GM21723 (cell line): ENCODE measurements at regions not wholly inside any gene's neighbourhood (a gene's known extent, or its start where the extent isn't known, plus 50 kb on each side); places are given as distances from the start of the nearest gene placed in this dataset.
"Not testable (repeated sequence)": the region's sequence is repeated elsewhere in the genome, so short reads cannot be mapped to it uniquely, and the experiment has no call there.

Experiments
- ATAC-seq: cut with Tn5 transposase; IDR thresholded peaks from one replicate; pipeline ENCODE4 v1.9.1; 2021; ENCODE audit warnings: mild to moderate bottlenecking, moderate library complexity; ENCODE audit not compliant: unreplicated experiment

DNA sequence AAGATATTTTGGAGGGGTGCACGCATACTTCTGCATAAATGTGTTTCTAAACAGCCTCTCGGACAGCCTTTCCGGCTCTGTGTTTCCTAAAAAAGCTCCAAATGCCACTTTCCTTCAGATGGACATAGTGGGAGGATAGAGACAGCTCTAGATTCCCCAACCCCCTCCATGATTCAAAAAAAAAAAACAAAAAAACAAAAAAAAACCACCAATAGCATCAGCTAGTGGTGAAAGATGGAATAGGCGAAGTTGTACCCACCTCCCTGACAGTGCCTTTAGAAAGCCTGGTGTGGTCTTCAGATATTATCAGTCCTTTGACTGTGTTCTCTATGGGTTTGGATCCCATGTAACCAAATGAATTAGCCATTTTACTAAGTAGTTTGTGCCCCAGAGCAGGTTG lies 94.1 kb downstream of the PHETA1 start:
- no peak for ATAC-seq

DNA sequence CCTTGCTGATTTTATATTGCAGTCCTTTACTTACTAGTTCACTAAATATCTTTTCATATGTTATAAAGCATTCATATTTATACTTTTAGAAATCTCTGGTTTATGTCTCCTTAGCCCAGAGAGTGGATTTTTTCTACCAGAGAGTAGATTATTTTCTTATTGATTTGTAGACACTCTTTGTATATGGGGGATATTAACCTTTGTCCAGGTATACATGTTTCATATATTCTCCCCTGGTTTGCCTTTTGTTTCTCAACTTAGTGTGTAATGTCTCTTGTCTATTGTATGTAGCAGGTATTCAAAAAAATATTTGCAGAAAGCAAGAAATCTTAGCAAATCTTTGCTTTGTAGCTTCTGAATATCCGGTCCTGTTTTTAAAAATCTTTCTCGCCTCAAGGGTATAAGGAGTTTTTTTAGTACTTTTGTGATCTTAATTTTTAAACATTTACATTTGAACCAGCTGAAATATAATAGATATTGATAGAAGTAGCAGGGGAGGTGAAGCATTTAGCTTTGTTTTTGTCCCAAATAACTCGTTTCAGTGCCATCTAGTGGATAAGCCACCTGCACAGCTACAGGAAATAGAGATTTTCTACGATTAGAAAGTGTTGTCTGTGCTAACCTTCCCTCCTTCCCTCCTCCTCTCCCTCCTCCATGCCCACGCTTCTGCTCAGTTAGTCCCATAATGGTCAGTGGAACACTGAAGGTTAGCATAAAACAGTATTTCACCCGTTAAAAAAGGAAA lies 97.0 kb downstream of the PHETA1 start:
- no peak for ATAC-seq

DNA sequence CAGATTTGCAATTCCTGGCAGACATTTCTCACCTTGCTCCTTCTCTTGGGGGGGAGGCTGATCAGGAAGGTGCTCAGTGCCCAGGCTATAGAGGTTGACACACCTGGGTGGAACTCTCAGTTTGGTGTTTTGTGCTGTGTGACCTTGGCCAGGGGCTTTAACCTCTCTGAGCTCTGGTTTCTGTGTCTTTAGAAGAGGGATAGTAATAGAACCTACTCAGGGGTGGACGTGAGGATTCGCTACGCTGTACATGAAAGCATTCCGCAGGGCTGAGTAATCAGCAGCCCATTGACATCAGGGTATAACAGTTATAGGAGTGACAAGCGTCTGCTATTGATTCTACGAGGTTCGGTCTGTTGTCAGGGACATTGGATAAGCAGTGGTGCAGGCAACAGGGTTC lies 98.1 kb downstream of the PHETA1 start:
- ATAC-seq: no peak

DNA sequence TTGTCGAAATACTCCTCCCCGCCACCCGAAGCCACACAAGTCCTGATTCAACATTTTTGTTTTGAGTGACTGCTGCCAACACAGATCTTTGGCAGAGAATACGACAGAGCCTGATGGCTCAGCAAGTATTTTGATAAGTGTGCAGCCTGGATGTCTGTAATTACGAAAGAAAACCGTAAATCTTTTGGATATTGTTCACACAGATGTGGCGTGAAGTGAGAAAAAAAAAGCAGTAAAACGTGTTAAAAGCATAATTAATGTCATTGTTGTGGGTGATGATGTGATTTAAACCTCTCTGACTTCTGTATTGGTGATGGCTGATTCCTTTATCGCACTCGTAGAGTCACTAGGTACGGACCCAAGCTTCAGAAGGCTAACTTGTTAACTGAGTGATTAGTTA lies 98.7 kb downstream of the PHETA1 start:
- no peak for ATAC-seq

DNA sequence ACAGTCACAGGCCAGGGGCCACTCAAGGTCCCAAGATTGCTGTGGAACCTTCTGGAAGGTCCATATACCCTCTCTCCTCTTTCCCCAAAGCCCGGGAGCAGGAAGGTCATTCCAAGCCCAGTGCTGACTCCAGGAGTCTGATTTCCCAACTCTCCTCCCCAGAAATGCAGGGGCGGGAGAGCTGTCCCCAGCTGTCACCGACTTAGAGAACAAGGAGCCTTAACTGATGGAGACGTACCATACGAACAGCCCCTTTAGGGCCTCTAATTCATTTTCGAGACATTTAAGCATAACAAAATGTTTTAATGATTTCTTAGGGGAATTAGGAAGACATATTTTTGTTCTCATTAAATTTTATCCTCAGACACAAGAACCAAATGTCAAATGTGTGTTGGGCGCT lies 99.2 kb downstream of the PHETA1 start:
- no peak for ATAC-seq

DNA sequence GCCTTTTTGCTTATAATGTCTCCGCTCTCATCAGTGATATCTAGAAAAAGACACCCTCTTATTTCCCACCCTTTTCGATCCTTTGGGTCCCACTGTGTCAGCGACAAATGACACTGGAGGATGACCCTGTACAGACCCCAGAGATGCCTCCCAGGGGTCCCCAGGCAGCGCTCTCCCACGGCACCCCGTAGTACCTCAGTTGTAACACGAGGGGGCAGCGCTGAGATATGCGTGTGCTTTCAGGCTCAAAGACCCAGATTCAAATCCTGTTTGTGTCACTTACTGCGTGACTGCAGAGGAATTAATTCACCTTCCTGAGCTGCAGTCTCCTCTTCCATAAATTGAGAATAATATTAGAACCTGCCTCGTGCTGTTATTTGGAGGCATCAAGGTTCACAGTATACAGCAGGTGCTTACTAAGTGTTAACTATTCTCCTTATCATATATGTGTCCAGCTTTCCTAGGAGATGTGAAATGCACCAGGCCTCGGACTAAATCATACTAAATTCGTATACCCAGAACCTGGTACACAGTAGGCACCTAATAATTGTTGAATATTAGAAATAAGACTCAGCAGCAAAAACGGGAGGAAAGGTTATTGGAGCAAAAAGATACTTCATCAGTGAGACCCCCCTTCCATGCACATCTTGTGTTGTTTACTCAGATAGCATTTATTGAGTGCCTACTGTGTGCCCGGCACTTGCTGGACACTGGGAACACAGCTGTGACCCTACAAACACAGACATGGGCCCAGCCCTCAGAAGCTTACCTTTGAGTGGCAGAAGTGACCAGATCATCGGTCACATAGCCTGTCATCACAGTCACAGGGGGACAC lies 99.9 kb downstream of the PHETA1 start:
- no peak for ATAC-seq

DNA sequence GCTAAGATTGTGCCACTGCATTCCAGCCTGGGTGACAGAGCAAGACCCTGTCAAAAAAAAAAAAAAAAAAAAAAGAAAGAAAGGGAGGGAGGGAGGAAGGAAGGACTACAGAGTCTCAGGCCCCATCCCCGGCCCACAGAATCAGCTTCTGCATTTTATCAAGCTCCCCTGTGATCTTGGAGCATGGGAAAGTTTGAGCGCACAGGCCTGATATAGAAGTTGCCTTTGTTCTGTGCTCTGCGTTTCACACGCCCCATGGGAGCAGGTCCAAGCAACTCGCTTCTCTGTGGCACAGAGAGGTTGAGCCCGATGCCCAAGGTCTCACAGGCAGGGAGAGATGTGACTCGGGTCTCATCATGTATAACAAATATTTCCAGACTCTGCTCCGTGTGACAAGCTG lies 101.8 kb downstream of the PHETA1 start:
- ATAC-seq: no peak

DNA sequence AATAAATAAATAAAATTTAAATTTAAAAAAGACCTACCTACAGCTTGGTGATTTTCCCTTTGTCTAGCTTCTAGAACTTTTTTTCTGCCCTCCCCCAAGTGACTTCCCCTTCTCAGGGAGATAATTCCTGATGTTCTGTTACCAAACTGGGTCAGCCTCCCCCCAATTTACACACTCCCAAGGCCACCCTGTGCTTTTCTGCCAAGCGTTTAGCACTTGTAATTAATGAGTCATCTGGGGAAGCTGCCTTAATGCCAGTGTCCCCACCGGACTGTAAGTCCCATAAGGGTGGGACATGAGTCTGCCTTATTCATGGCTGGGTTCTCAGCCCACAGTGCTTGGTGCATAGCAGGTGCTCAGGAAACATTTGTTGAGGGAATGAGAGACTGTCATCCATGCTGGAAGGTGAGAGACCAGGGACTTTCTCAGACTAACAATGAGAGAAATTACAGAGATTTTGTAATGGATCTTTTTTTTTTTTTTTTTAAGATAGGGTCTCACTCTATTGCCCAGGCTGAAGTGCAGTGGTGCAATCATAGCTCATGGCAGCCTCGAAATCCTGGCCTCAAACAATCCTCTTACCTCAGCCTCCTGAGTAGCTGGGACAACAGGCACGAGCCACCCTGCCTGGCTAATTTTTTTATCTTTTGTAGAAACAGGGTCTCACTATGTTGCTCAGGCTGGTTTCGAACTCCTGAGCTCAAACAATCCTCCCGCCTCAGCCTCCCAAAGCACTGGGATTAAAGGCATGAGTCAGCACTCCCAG lies 106.8 kb downstream of the PHETA1 start:
- ATAC-seq: no peak

DNA sequence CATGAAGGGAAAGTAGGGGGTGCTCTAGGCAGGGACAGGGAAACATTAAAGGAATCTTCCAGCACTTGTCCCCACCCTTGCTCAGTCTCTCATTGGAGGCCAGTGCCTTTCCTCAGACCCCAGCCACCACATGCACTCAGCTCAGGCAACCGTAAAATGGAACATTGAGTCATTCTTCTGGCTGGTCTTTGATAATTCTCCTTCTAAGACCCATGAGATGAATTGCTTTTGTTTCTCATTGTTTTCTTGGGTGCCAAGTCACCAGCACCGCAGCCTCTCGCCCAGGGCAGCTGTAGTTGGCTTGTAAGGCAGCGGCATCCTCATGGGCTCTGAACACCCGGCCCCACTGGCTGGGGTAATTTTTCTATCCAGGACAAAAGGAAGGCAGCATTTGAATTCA lies 108.2 kb downstream of the PHETA1 start:
- no peak for ATAC-seq

DNA sequence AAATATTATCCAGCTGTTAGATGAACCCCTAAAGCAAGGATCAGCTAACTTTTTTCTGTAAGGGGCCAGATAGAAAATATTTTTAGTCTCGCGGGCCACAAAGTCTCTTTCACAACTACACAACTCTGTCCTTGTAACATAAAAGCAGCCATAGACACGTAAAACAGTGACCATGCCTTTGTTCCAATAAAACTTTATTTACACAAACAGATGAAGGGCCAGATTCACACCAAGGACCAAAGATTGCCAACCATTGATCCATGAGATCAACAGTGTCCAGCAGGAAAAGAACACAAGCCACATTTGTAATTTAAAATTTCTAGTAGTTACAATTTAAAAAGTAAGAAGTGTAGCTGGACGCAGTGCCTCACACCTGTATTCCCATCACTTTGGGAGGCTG lies 109.7 kb downstream of the PHETA1 start:
- ATAC-seq: no peak

DNA sequence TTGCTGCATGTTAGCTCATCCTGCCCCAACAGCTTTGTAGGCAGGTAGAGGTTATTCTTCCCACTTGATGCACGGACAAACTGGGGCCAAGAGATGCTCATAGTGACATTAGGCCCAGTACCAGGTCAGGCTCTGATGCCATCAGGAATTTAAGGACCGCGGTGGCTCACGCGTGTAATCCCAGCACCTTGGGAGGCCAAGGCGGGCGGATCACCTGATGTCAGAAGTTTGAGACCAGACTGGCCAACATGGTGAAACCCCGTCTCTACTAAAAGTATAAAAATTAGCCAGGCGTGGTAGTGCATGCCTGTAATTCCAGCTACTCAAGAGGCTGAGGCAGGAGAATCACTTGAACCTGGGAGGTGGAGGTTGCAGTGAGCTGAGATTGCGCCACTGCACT lies 110.8 kb downstream of the PHETA1 start:
- ATAC-seq: not testable (repeated sequence)

DNA sequence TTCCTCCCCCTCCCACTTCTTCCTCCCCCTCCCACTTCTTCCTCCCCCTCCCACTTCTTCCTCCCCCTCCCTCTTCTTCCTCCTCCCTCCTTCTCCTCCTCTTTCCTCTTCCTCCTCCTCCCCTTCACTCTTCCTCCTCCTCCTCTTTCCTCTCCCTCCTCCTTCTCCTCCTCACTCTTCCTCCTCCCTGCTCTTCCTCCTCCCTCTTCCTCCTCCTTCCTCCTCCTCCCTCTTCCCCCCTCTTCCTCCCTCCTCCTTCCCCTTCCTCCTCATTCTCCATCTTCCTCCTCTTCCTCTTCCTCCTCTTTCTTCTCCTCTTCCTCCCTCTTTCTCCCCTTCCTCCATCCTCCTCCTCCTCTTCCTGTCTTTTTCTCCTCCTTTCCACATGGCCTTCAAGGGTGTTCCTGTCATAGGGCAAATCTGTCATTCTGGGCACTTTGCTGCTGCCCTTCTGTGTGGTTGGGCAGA lies 111.4 kb downstream of the PHETA1 start:
- no peak for ATAC-seq

DNA sequence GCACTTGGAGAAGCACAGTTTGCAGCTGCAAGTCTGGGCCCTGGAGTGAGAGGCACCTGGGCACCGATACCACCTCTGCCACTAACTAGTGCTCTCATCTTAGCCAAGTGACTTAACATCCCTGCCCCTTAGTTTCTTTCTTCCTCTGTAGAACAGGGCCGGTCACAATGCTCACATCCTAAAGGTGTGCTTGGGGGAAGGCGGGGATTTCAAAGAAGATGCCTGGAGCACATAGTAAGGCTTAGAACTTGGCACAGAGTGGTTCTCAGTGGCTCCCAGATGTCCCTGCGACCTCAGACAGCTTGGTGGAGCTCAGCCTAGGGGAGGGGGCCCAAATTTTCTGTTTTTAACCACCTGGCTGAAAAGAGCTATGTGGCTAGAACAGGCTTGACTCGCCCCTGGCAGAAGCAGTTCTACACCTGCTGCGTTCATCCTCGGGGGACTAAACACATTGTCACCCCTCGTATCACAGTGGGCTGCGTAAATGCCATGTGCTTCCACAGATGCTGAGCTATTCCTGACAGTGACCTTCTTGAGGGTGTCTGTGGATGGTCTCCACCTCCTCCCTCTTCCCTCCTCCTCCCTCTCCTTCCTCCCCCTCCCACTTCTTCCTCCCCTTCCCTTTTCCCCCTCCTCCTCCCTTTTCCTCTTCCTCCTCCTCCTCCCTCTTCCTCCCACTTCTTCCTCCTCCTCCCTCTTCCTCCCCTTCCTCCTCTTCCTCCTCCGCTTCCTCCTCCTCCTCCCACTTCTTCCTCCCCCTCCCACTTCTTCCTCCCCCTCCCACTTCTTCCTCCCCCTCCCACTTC lies 112.1 kb downstream of the PHETA1 start:
- ATAC-seq: no peak

DNA sequence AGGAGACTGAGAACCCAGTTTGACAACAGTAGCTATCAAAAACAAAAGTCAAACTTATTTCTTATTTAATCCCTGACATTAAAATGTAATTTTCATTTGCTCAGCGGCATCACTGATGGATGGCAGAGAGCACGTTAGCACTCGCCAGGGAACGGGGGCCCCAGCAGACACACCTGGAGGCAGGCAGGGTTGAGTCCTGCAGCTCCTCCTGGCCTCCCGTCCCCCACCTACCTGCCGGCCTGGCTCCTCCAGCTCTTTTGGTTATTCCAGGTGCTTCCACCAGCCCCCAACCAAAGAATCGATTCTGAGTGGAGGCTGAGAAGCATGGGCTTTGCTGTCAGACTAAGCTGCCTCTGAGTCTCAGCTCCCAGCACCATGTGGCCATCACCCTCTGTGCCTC lies 113.6 kb downstream of the PHETA1 start:
- no peak for ATAC-seq

DNA sequence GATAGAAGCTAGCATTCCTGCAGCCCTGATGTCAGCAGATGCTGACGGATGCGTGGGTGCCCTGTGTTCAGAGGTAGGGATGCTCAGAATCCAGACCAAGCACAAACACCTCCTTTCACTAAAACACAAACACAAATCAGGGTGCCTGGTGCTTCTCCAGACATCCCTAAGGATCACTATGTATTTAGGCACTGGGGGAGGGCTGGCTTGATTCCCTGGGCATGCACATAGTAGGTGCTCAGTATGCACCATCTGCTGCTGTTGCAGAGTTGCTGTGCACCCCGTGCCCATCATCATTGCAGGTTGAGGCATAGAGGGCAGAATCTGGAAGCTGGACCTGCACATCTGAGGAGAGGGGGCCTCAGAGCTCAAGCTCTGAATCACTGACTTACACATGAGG lies 114.8 kb downstream of the PHETA1 start:
- ATAC-seq: no peak

DNA sequence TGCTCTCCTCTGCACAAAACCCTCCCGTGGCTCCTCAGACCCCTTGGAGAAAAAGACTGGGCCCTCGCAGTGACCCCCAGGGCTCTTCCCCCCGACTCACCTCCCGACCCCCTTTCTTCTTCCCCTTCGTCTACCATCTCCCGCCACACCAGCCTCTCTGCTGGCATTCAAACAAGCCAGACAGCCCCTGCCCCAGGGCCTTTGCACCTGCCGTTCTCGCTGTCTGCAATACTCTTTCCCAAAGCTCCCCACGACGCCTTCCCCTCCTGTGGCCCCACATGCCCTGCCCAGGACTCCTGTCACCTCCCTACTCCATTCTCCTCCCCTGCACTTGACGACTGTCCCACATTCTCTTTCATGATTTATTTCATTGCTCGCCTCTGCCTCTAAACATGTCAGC lies 115.7 kb downstream of the PHETA1 start:
- ATAC-seq: no peak

DNA sequence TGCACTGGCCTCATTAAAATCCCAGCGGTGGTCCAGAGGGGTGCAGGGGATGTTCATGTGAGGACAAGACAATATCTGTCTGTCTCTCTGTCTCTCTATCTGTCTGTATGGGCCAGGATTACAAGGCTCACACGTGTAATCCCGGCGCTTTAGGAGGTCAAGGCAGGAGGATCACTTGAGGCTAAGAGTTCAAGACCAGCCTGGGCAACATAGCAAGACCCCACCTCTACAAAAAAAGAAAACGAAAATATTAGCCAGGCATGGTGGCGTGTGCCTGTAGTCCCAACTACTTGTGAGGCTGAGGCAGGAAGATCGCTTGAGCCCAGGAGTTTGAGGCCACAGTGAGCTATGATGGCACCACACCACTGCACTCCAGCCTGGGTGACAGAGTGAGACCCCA lies 117.1 kb downstream of the PHETA1 start:
- ATAC-seq: no peak

DNA sequence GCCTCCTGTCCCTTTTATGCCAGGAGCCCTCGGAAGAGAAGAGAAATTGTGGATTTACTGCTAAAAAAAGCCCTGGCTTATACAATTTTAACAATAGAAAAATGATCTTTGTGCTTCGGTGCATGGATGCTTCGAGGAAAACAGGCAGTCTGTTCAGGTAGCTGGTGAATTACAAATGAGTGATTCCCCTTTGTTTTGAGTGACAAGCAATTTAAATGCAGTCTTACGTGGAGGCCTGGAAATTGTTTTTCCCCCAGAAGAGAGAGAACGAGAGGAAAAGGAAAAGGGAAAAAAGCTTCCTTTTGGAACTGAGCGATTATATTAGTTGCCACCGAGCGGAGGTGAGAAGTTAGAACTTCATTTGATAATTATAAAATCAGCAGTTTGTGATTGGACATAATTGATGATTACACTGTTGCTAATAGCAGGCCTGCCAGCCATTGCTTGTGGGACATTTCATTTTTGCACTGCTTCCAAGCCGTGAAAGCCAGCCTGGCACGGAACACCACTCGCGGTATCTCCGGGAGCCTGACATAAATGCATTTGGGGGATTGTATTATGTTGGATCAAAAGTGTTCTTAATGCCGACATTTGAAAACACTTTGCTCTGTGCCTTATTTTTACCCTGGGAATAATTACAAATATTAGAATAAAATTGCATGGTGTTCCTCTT lies 117.7 kb downstream of the PHETA1 start:
- no peak for ATAC-seq

DNA sequence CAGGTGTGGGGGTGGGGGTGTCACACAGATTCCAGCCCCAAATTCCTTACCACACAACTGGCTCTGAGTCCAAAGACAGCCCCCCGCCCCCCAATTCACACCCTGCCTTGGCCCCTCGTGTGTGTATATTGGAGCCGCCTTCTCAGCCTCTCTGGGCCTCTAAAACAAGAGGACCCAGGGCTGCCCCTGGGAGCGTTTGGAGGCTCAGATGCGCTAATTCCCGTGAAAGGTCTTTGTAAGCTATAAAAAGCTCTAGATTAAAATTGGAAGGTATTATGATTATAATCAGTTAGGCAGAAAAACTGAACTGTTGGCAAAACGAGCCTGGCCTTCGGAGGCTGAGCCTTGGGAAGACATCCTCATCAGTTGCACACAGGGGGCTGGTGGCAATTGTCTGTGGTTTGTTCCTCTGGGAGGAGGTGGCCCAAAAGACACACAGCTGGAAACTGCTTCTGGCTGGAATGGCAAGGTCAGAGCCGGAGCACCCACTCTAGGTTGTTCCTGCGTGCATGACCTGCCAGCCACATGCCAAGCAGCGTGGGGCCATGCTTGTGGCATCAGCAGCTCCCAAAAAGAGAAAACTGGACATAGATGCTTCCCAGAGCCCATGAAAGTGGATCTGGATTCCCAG lies 118.5 kb downstream of the PHETA1 start:
- ATAC-seq: no peak

DNA sequence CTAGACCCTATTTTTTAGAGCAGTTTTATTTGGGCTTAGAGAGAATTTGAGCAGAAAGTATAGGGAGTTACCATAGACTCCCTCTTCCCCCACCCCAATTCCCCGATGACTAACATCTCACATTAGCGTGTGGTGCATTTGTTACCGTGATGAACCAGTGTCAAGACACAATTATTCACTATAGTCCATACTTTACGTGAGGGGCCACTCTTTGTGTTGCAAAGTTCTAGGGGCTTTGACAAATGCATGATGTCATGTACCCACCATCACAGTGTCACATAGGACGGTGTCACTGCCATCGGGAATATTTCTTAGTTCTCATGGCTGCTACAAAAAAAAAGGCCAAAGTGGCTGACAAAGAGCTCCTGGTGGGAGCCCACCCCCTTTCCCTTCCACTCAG lies 119.1 kb downstream of the PHETA1 start:
- no peak for ATAC-seq
